NT2/D1 (cell line): ENCODE measurements at regions not wholly inside any gene's neighbourhood (a gene's known extent, or its start where the extent isn't known, plus 50 kb on each side); places are given as distances from the start of the nearest gene placed in this dataset.

Experiments
- SUZ12 ChIP-seq: IDR thresholded peaks from 2 replicates; pipeline ENCODE4 v1.6.1; 2011; ENCODE audit not compliant: insufficient read length, insufficient read depth; ENCODE audit errors: extremely low read depth
- YY1 ChIP-seq: IDR thresholded peaks from 2 replicates; pipeline ENCODE4 v1.6.1; 2011; ENCODE audit not compliant: insufficient read length, insufficient read depth
- ZNF274 ChIP-seq: IDR thresholded peaks from 2 replicates; pipeline ENCODE4 v1.6.1; 2011; ENCODE audit warnings: mild to moderate bottlenecking, low read depth, low read length

DNA sequence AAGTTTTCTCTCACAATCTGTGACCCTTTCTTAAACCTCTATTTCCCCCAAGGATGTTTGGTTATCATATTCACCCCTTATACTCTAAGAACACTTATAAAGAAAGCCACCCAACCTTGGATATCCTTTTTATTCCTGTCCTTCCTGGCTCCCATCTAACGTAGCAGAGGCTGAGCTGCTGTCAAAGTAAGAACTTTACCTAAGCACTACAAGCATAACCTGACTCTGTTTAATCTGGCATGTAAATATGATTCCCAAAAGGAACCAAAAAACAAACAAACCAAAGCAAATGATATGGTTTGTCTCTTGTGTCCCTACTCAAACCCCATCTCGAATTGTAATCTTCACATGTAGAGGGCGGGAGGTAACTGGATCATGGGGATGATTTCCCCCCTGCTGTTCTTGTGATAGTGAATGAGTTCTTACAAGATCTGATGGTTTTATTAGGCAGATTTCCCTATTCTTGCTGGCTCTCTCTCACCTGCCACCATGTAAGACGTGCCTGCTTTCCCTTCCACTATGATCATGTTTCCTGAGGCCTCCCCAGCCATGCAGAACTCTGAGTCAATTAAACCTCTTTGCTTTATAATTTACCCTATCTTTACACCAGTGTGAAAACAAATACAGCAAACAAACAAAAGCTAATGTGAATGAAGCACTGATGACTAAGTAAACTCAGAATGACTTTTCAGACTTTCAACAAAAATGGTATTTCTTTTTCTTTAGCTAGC is 72.7 kb upstream of the SPOPL start:
- TF ChIP-seq YY1 (no peak), ZNF274 (no peak), SUZ12 (no peak)
